LHCN-M2 (cell line): ENCODE measurements at regions not wholly inside any gene's neighbourhood (a gene's known extent, or its start where the extent isn't known, plus 50 kb on each side); places are given as distances from the start of the nearest gene placed in this dataset.
A peak's percentile ranks its signal among the peaks of the same experiment; 100 is the strongest.

Experiments used
- DNase-seq: peaks from one replicate; pipeline ENCODE4 v3.0.0-alpha.2; 2012; ENCODE audit warnings: low read depth

- no peak for DNase-seq
Observed at GRCh38 chr13:65064967-65065366, 2165.2 kb downstream of the PCDH9 start.

GRCh38 chr13:65063753-65064152 is 2166.4 kb downstream of the PCDH9 start:
- DNase-seq: no peak

- DNase-seq: no peak
Observed at GRCh38 chr13:65057986-65058385, 2172.2 kb downstream of the PCDH9 start.

GRCh38 chr13:65054277-65054676 is 2175.9 kb downstream of the PCDH9 start:
- DNase-seq: no peak

- no peak for DNase-seq
Observed at GRCh38 chr13:65036999-65037398, 2193.1 kb downstream of the PCDH9 start.

GRCh38 chr13:65035302-65035701 is 2194.8 kb downstream of the PCDH9 start:
- no peak for DNase-seq

GRCh38 chr13:65034266-65034665 is 2195.9 kb downstream of the PCDH9 start:
- no peak for DNase-seq

GRCh38 chr13:65032825-65033224 is 2197.3 kb downstream of the PCDH9 start:
- DNase-seq: no peak

- no peak for DNase-seq
Observed at GRCh38 chr13:65028101-65028500, 2202.0 kb downstream of the PCDH9 start.

- DNase-seq: no peak
Observed at GRCh38 chr13:65026505-65026904, 2203.6 kb downstream of the PCDH9 start.

GRCh38 chr13:65011378-65011777 is 2218.8 kb downstream of the PCDH9 start:
- DNase-seq: no peak

- no peak for DNase-seq
Observed at GRCh38 chr13:64997438-64997837, 2232.7 kb downstream of the PCDH9 start.

GRCh38 chr13:64993514-64994164 is 2236.5 kb downstream of the PCDH9 start:
- DNase-seq: peak; percentile 5

- no peak for DNase-seq
Observed at GRCh38 chr13:64992314-64992713, 2237.8 kb downstream of the PCDH9 start.

GRCh38 chr13:64985075-64985474 is 2245.1 kb downstream of the PCDH9 start:
- DNase-seq: no peak

GRCh38 chr13:64962404-64962803 is 2267.7 kb downstream of the PCDH9 start:
- no peak for DNase-seq

- DNase-seq: no peak
Observed at GRCh38 chr13:64959276-64959675, 2270.9 kb downstream of the PCDH9 start.

GRCh38 chr13:64958106-64958505 is 2272.0 kb downstream of the PCDH9 start:
- DNase-seq: no peak

- DNase-seq: no peak
Observed at GRCh38 chr13:64938660-64939059, 2291.5 kb downstream of the PCDH9 start.

- no peak for DNase-seq
Observed at GRCh38 chr13:64937302-64937701, 2292.8 kb downstream of the PCDH9 start.

- no peak for DNase-seq
Observed at GRCh38 chr13:64936879-64937278, 2293.3 kb downstream of the PCDH9 start.

- no peak for DNase-seq
Observed at GRCh38 chr13:64935441-64935840, 2294.7 kb downstream of the PCDH9 start.

GRCh38 chr13:64934569-64935362 is 2295.4 kb downstream of the PCDH9 start:
- no peak for DNase-seq
